HEK293 (cell line): ENCODE measurements at regions not wholly inside any gene's neighbourhood (a gene's known extent, or its start where the extent isn't known, plus 50 kb on each side); places are given as distances from the start of the nearest gene placed in this dataset.

Experiments used
- CTCF ChIA-PET: fragments of 350-600 bp; formaldehyde crosslinking; extraction: SDS; loops from one replicate; lab custom pipeline; 2021; ENCODE audit warnings: antibody characterized with exemption; lab: Yijun Ruan, JAX
- POLR2A ChIA-PET: fragments of 300-600 bp; formaldehyde crosslinking; extraction: SDS; loops from one replicate; lab custom pipeline; 2020; ENCODE audit warnings: antibody characterized with exemption, inconsistent platforms; lab: Yijun Ruan, JAX
- H3K27ac ChIP-seq: fragments of 200-500 bp; sonication (Bioruptor generic); 2 replicates; pipeline ENCODE4 v1.5.1; 2014; ENCODE audit warnings: low read depth, low read length, control low read depth, inconsistent platforms; ENCODE audit errors: extremely low read depth
- H3K36me3 ChIP-seq, 2 experiments: fragments of 200-500 bp in 1 of 2; sonication (Bioruptor generic) in 1 of 2; 1 replicate in 1 of 2; 2 replicates in 1 of 2; pipeline ENCODE4 v1.5.1; 2014 to 2017; ENCODE audit warnings: inconsistent platforms in 2 of 2, low read length in 2 of 2; ENCODE audit not compliant: control insufficient read depth in 2 of 2, insufficient read depth in 1 of 2
- H3K4me1 ChIP-seq: fragments of 200-500 bp; sonication (Bioruptor generic); 2 replicates; pipeline ENCODE4 v1.5.1; 2014; ENCODE audit warnings: mild to moderate bottlenecking, low read length, inconsistent platforms; ENCODE audit not compliant: control insufficient read depth, insufficient read depth
- H3K4me3 ChIP-seq: 2 replicates; pipeline ENCODE4 v1.5.1; 2011; ENCODE audit warnings: low read depth, mild to moderate bottlenecking, control low read depth, low read length, moderate library complexity
- H3K9me3 ChIP-seq: fragments of 200-500 bp; sonication (Bioruptor generic); 2 replicates; pipeline ENCODE4 v1.5.1; 2014; ENCODE audit warnings: low read depth, low read length, inconsistent platforms; ENCODE audit not compliant: control insufficient read depth, insufficient read depth
- AEBP2 ChIP-seq: fragments of 450-650 bp; formaldehyde crosslinking; IDR thresholded peaks from 2 replicates; pipeline ENCODE4 v1.5.1; 2016; ENCODE audit warnings: missing biosample characterization, missing genetic modification characterization, borderline replicate concordance
- BCL11A ChIP-seq: fragments of 450-650 bp; formaldehyde crosslinking; IDR thresholded peaks from 2 replicates; pipeline ENCODE4 v1.5.1; 2016; ENCODE audit warnings: low read depth, missing biosample characterization, missing genetic modification characterization
- BCL6B ChIP-seq: fragments of 450-650 bp; formaldehyde crosslinking; IDR thresholded peaks from 2 replicates; pipeline ENCODE4 v1.5.1; 2017; ENCODE audit warnings: missing biosample characterization, missing genetic modification characterization
- MYNN ChIP-seq: fragments of 450-650 bp; formaldehyde crosslinking; IDR thresholded peaks from 2 replicates; pipeline ENCODE4 v1.5.1; 2016; ENCODE audit warnings: missing biosample characterization, missing genetic modification characterization, borderline replicate concordance
- PRDM1 ChIP-seq: fragments of 450-650 bp; formaldehyde crosslinking; IDR thresholded peaks from 2 replicates; pipeline ENCODE4; 2016; ENCODE audit warnings: missing biosample characterization, missing genetic modification characterization
- SALL2 ChIP-seq: fragments of 450-650 bp; formaldehyde crosslinking; IDR thresholded peaks from 2 replicates; pipeline ENCODE4 v1.5.0; 2017; ENCODE audit warnings: missing biosample characterization, mild to moderate bottlenecking, missing genetic modification characterization, borderline replicate concordance
- TRIM28 ChIP-seq: IDR thresholded peaks from 2 replicates; pipeline ENCODE4 v1.6.1; 2011; ENCODE audit warnings: low read length, control low read depth, borderline replicate concordance
- ZBTB10 ChIP-seq: fragments of 450-650 bp; formaldehyde crosslinking; IDR thresholded peaks from 2 replicates; pipeline ENCODE4 v1.5.1; 2016; ENCODE audit warnings: missing biosample characterization, missing genetic modification characterization
- ZNF184 ChIP-seq: fragments of 450-650 bp; IDR thresholded peaks from 2 replicates; pipeline ENCODE4 v1.5.1; 2018; ENCODE audit warnings: missing biosample characterization, mild to moderate bottlenecking, missing genetic modification characterization
- ZNF248 ChIP-seq: fragments of 450-650 bp; formaldehyde crosslinking; IDR thresholded peaks from 2 replicates; pipeline ENCODE4 v1.5.1; 2017; ENCODE audit warnings: missing biosample characterization, missing genetic modification characterization
- ZNF274 ChIP-seq, 2 experiments: fragments of 200-500 bp in 1 of 2; fragments of 450-650 bp in 1 of 2; sonication (Bioruptor generic) in 1 of 2; formaldehyde crosslinking in 1 of 2; IDR thresholded peaks; 2 replicates each; pipeline versions ENCODE4 v1.5.1 to v1.6.1; 2014 to 2016; ENCODE audit warnings: borderline replicate concordance in 1 of 2, inconsistent platforms in 1 of 2, low read length in 1 of 2, missing biosample characterization in 1 of 2, missing genetic modification characterization in 1 of 2
- ZNF302 ChIP-seq: fragments of 450-650 bp; formaldehyde crosslinking; IDR thresholded peaks from 2 replicates; pipeline ENCODE4 v1.5.1; 2016; ENCODE audit warnings: missing biosample characterization, missing genetic modification characterization, low read depth
- ZNF341 ChIP-seq: fragments of 450-650 bp; formaldehyde crosslinking; IDR thresholded peaks from 2 replicates; pipeline ENCODE4; 2016; ENCODE audit warnings: low read depth, missing biosample characterization, missing genetic modification characterization
- ZNF350 ChIP-seq: fragments of 450-650 bp; formaldehyde crosslinking; IDR thresholded peaks from 2 replicates; pipeline ENCODE4 v1.5.0; 2017; ENCODE audit warnings: missing biosample characterization, mild to moderate bottlenecking, missing genetic modification characterization
- ZNF37A ChIP-seq: fragments of 450-650 bp; IDR thresholded peaks from 2 replicates; pipeline ENCODE4 v1.5.1; 2018; ENCODE audit warnings: missing biosample characterization, missing genetic modification characterization
- ZNF404 ChIP-seq: fragments of 450-650 bp; formaldehyde crosslinking; IDR thresholded peaks from 2 replicates; pipeline ENCODE4 v1.5.1; 2017; ENCODE audit warnings: missing biosample characterization, missing genetic modification characterization
- ZNF426 ChIP-seq: fragments of 450-650 bp; formaldehyde crosslinking; IDR thresholded peaks from 2 replicates; pipeline ENCODE4 v1.5.1; 2017; ENCODE audit warnings: missing biosample characterization, missing genetic modification characterization, mild to moderate bottlenecking, inconsistent platforms, moderate library complexity
- ZNF488 ChIP-seq: fragments of 450-650 bp; formaldehyde crosslinking; IDR thresholded peaks from 2 replicates; pipeline ENCODE4 v1.5.1; 2016; ENCODE audit warnings: missing biosample characterization, missing genetic modification characterization
- ZNF513 ChIP-seq: fragments of 450-650 bp; IDR thresholded peaks from 2 replicates; pipeline ENCODE4 v1.5.1; 2018; ENCODE audit warnings: missing biosample characterization, missing genetic modification characterization
- ZNF544 ChIP-seq: fragments of 450-650 bp; formaldehyde crosslinking; IDR thresholded peaks from 2 replicates; pipeline ENCODE4 v1.5.0; 2017; ENCODE audit warnings: missing biosample characterization, missing genetic modification characterization
- ZNF560 ChIP-seq: fragments of 450-650 bp; formaldehyde crosslinking; IDR thresholded peaks from 2 replicates; pipeline ENCODE4 v1.5.1; 2017; ENCODE audit warnings: missing biosample characterization, missing genetic modification characterization, borderline replicate concordance
- ZNF670 ChIP-seq: fragments of 450-650 bp; formaldehyde crosslinking; IDR thresholded peaks from 2 replicates; pipeline ENCODE4 v1.5.1; 2016; ENCODE audit warnings: missing biosample characterization, missing genetic modification characterization, low read depth
- ZNF768 ChIP-seq: fragments of 450-650 bp; formaldehyde crosslinking; IDR thresholded peaks from 2 replicates; pipeline ENCODE4 v1.5.1; 2018; ENCODE audit warnings: missing biosample characterization, mild to moderate bottlenecking, missing genetic modification characterization
- ZNF837 ChIP-seq: fragments of 450-650 bp; formaldehyde crosslinking; IDR thresholded peaks from 2 replicates; pipeline ENCODE4 v1.5.1; 2016; ENCODE audit warnings: missing biosample characterization, missing genetic modification characterization

- CTCF ChIA-PET = interaction anchor here (0.6 kb wide), 1 partner anchor 649 kb away, joined by 3 read pairs; no protein-coding TSS in a partner anchor
Observed at GRCh38 chr20:57069442-57069841, 197.0 kb downstream of the BMP7 start.

GRCh38 chr20:57070296-57070695, 196.1 kb downstream of the BMP7 start:
- ChIA-PET CTCF (interaction anchor here (0.6 to 1.0 kb wide), 2 partner anchors 20 to 186 kb away, joined by 3 to 4 read pairs; no protein-coding TSS in a partner anchor), POLR2A (no interaction called here)
- Histone ChIP-seq H3K4me3 (no peak overlapping the region), H3K36me3 (no peaks in the 10 kb centered on the region), H3K27ac (no peak overlapping the region), H3K4me1 (no peaks in the 10 kb centered on the region), H3K9me3 (no peaks in the 10 kb centered on the region)
- TF ChIP-seq ZNF488 (no peak), ZNF248 (no peak), ZNF341 (tag by site-specific recombination) (no peak), ZNF404 (tag by site-specific recombination) (no peak), ZNF274 (IDR thresholded peaks at IDR 0.05; ENCODE audit: low read length) (no peak), ZNF274 (tag by site-specific recombination; IDR thresholded peaks at IDR 0.05; ENCODE audit: borderline replicate concordance) (no peak), ZBTB10 (tag by site-specific recombination) (no peak), ZNF184 (tag by site-specific recombination) (no peak), ZNF544 (no peak), BCL6B (tag by site-specific recombination) (no peak), ZNF768 (no peak), ZNF560 (tag by site-specific recombination) (no peak), SALL2 (tag by site-specific recombination) (no peak), BCL11A (tag by site-specific recombination) (no peak), PRDM1 (tag by site-specific recombination) (no peak), AEBP2 (tag by site-specific recombination) (no peak), ZNF837 (tag by site-specific recombination) (no peak), ZNF670 (tag by site-specific recombination) (no peak), TRIM28 (no peak), ZNF302 (tag by site-specific recombination) (no peak), ZNF37A (tag by site-specific recombination) (no peak)

More at GRCh38 chr20:57069442-57069841, 197.0 kb downstream of the BMP7 start:
- Histone ChIP-seq H3K9me3 (no peaks in the 10 kb centered on the region), H3K4me1 (no peaks in the 10 kb centered on the region), H3K36me3 (no peaks in the 10 kb centered on the region), H3K27ac (no peak overlapping the region), H3K4me3 (no peak overlapping the region)
- TF ChIP-seq ZNF350 (tag by site-specific recombination) (no peak), MYNN (tag by site-specific recombination) (no peak), ZNF513 (tag by site-specific recombination) (no peak), ZNF426 (tag by site-specific recombination) (no peak), ZNF302 (tag by site-specific recombination) (no peak)
- POLR2A ChIA-PET = interaction anchor here (0.6 kb wide), 1 partner anchor 418 kb away, joined by 4 read pairs; no protein-coding TSS in a partner anchor
